Stromal cell of bone marrow (primary cell): ENCODE measurements at regions not wholly inside any gene's neighbourhood (a gene's known extent, or its start where the extent isn't known, plus 50 kb on each side); places are given as distances from the start of the nearest gene placed in this dataset.

Experiments used
- DNase-seq: peaks from one replicate; pipeline ENCODE4 v3.0.0-alpha.2; 2012; ENCODE audit warnings: low read depth

DNA sequence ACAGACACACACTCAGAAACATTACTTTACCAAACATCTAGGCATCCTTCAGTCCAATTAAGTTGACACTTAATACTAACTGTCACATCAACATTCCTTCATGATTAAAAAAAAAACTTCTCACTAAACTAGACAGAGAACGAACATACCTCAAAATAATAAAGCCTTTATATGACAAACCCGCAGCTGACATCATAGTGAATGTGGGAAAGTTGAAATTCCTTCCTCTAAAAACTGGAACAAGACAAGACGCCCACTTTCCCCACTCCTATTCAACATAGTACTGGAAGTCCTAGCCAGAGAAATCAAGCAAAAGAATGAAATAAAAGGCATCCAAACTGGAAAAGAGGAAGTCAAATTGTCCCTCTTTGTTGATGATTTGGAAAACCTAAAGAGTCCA, 96.9 kb upstream of the PPP1R9A start:
- no peak for DNase-seq

DNA sequence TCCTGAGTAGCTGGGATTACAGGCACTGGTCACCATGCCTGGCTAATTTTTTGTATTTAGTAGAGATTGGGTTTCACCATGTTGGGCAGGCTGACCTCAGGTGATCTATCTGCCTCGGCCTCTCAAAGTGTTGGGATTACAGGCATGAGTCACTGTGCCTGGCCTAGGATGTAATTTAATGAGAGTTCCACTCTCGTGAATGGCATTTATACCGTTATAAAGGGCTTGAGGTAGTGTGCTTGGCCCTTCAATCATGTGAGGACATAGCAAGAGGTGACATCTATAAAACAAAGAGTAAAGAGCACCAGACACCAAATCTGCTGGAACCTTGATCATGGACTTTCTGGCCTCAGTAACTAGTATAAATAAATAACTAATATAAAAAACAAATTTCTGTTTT, 93.5 kb upstream of the PPP1R9A start:
- DNase-seq: no peak

DNA sequence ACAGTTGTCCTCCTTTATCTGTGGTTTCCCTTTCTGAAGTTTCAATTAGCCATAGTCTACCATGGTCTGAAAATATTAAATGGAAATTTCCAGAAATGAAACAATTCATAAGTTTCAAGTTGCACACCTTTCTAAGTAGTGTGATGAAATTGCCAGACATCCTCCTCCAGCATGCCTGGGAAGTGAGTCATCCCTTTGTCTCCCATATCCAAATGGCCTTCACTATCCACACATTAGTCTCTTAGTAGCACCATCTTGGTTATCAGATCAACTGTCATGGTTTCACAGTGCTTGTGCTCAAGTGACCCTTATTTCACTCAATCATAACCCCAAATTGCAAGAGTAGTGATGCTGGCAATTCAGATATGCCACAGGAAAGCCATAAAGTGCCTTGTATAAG, 83.4 kb upstream of the PPP1R9A start:
- DNase-seq: no peak

DNA sequence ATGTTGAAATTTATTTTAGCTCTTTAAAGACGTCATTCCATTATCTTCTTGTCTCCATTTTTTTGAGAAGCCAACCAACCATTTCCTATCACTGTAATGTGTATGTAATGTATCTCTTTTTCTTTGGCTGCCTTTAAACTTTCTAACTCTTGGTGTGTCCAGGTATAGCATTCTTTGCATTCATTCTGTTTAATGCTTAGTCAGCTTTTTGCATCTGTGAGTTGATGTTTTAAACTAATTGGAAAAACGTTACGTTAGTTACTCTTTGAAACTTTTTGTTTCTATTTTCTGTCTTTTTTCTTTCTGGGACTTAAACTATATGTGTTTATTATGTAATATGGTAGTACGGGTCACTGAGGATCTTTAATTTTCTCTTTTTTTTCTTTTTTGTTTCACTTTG, 77.4 kb upstream of the PPP1R9A start:
- DNase-seq: no peak

DNA sequence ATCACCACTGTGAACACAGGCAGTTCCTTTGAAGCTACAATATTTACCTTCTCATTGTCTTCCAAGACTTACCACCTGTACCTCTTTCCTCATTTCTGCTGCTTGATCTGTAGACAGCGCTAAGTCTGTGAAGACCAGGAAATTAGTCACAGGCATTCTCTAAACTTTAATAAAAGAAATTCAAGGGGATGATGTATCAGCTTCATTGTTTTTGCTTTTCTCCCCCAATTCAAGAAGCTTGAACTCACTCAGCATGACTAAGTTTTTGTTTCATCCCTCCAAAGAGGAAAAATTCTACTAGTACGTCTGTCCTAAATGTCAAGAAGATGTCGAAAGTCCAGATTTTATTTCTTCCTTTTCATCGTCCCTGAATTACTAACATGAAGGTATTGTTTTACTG, 75.3 kb upstream of the PPP1R9A start:
- no peak for DNase-seq

DNA sequence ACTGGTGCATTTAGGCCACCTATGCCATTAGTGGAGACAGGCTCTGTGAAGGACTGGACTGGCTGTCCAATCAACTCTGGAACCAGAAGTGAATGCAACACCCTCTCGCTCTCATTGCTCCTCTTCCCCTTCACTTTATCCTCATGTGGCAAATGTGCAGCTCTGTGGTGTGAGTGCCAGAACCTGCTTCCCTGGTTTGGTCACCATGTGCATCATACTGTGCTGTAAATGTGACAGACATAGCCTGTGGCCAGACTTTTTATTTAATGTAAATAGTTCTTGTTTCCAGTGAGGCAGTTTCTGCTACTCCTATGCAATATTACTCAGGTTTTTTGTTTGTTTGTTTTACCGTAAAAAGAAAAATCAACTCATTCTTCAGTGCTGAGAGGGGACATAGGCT, 73.0 kb upstream of the PPP1R9A start:
- no peak for DNase-seq

DNA sequence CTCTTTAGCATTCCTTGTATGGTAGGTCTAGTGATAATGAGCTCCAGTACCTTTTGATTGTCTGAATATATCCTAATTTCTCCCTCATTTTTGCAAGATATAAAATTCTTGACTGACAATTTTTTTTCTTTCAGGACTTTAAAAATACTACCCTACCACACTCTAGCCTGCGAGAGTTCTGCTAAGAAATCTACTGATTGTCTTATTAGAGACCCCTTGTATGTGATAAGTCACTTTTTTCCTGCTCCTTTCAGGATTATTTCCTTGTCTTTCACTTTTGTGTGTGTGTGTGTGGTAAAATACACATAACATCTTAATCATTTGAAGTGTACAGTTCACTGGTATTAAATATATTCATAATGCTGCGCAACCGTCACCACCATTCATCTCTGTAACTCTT, 68.7 kb upstream of the PPP1R9A start:
- no peak for DNase-seq

DNA sequence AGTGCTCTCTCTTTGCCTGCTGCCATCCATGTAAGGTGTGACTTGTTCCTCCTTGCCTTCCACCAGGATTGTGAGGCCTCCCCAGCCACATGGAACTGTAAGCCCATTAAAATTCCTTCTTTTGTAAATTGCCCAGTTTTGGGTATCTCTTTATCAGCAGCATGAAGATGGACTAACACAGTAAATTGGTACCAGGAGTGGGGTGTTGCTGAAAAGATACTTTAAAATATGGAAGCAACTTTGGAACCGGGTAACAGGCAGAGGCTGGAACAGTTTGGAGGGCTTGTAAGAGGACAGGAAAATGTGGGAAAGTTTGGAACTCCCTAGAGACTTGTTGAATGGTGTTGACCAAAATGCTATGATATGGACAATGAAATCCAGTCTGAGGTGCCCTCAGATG, 63.8 kb upstream of the PPP1R9A start:
- DNase-seq: no peak

DNA sequence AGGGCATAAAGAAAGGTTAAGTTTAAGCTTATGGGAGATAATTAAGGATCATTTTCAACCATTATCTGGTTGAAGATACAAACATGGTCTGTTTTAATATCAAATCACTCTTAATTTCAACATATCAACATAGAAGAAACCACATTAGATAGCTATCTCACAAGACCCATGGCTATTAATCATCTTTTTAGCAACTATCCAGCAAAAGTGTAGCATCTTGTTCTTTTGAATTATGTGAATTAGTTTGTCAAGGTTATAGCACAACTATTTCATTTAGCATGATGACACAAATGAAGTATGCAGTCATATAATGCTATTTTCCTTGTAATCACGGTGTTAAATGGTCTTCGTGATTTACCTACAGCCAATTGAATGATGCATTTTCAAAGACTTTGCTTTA, 58.9 kb upstream of the PPP1R9A start:
- no peak for DNase-seq

DNA sequence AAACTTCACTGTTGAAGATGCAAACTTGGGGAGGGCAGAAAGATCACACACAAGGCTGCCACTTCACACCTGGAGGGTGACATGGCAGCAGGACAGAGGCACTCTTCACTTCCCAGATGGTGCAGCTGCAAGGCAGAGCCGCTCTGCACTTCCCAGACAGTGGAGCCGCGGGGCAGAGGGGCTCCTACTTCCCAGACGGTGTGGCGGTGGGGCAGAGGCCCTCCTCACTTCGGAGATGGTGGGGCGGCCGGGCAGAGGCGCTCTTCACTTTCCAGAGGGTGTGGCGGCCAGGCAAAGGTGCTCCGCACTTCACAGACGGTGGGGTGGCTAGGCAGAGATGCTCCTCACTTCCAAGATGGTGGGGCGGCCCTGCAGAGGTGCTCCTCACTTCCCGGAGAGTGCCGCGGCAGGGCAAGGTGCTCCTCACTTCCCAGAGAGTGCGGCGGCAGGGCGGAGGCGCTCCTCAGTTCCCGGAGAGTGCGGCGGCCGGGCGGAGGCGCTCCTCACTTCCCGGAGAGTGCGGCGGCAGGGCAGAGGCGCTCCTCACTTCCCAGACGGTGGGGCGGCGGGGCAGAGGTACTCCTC, 58.3 kb upstream of the PPP1R9A start:
- no peak for DNase-seq

DNA sequence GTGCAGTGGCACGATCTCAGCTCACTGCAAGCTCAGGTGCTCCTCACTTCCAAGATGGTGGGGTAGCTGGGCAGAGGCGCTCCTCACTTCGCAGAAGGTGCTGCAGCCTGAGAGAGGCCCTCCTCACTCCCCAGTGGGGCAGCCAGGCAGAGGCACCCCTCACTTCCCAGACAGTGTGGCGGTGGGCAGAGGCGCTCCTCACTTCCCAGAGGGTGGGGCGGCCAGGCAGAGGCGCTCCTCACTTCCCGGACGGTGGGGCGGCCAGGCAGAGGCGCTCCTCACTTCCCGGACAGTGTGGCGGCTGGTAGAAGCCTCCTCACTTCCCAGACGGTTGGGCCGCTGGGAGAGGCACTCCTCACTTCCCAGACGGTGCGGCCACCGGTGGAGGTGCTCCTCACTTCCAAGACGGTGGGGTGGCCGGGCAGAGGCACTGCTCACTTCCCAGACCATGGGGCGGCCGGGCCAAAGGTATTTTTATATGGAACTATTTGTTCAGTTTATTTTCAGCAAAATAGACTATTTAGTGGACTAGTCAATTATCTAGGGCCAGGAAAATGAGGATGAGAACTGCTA, 57.7 kb upstream of the PPP1R9A start:
- no peak for DNase-seq

DNA sequence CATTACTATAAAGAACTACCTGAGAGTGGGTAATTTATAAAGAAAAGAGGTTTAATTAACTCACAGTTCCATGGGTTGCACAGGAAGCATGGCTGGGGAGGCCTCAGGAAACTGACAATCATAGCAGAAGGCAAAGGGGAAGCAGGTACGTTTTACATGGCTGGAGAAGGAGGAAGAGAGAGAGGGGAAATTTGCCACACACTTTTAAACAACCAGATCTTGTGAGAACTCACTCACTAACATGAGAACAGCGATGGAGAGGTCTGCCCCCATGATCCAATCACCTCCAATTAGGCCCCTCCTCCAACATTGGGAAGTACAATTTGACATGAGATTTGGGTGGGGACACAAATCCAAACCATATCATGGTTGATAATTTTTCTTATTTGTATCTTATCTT, 51.8 kb upstream of the PPP1R9A start:
- no peak for DNase-seq

DNA sequence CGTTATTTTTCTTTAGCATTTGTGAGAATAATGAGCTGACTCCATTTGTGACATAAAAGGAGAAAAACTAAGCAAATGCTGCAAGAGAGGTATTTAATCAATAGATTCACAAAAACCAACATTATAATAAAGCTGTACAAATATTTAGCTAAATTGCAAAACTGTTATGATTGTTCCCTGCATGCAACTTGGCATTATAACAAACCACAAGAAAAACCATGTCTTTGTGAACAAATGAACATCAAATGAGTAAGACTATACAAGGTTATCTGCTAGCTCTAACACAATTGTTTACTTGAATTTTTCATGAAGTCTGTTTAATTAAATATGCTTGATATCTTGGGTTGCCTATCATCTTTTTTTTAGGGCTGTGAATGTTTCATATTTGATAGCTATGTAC, 50.8 kb upstream of the PPP1R9A start:
- DNase-seq: no peak
